Activated T-helper 1 cell treated with anti-CD3 and anti-CD28 coated beads, Interleukin-12 subunit alpha, Interleukin-12 subunit beta, Interleukin-2, Interleukin-4 antibody, amounts not matched to agents 30 ng/mL and 10 ng/mL and 1 ng/mL, durations not matched to agents 14 hours and 24 hours and 36 hours (primary cell): ENCODE measurements at regions not wholly inside any gene's neighbourhood (a gene's known extent, or its start where the extent isn't known, plus 50 kb on each side); places are given as distances from the start of the nearest gene placed in this dataset.

ENCODE experiments used
- DNase-seq: peaks from one replicate; pipeline ENCODE4 v3.0.0; 2021; ENCODE audit warnings: low spot score
- H3K27ac Mint-ChIP-seq: one replicate; pipeline ENCODE4 v1.8.0; 2021; ENCODE audit warnings: mild to moderate bottlenecking, mixed read lengths
- H3K27me3 Mint-ChIP-seq: one replicate; pipeline ENCODE4 v1.8.0; 2022; ENCODE audit warnings: mild to moderate bottlenecking, moderate library complexity, mixed read lengths; ENCODE audit not compliant: insufficient read depth
- H3K36me3 Mint-ChIP-seq: one replicate; pipeline ENCODE4 v1.8.0; 2021; ENCODE audit warnings: low read depth, mixed read lengths
- H3K4me1 Mint-ChIP-seq: one replicate; pipeline ENCODE4 v1.8.0; 2021; ENCODE audit warnings: low read depth, mixed read lengths
- H3K4me3 Mint-ChIP-seq: one replicate; pipeline ENCODE4 v1.8.0; 2021; ENCODE audit warnings: mild to moderate bottlenecking, moderate library complexity, mixed read lengths
- H3K9me3 Mint-ChIP-seq: one replicate; pipeline ENCODE4 v1.8.0; 2021; ENCODE audit warnings: mixed read lengths
- intact Hi-C: fragments of 100-400 bp; cut with micrococcal nuclease; formaldehyde crosslinking; loops from one replicate; pipeline ENCODE4 v1.15.1; 2024

DNA sequence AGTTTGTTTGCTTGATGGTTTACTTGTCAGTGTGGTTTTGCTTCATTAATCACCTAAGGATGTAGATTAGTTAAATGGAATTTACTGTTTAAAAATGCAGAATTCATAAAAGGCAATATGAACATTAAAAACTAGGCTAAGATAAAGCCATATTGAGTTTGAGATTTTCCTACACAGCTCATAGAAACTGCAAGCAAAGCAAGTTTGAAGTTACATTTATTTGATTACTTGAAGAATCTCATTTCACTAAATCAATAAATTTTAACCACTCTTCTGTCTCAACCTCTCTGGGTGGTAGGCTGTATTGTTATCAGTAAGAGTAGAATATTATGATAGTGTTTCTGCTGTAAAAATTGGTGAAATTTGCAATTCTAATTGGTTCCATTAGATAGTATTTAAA, 1180.7 kb upstream of the SLC10A2 start:
- no peak for DNase-seq
- H3K4me1 Mint-ChIP-seq: no peaks in the 10 kb centered on the region
- H3K9me3 Mint-ChIP-seq: no peaks in the 10 kb centered on the region
- H3K36me3 Mint-ChIP-seq: no peaks in the 10 kb centered on the region
- no peak overlapping the region for H3K27ac Mint-ChIP-seq
- no peaks in the 10 kb centered on the region for H3K27me3 Mint-ChIP-seq
- H3K4me3 Mint-ChIP-seq: no peak overlapping the region
- intact Hi-C loops: no loop called here

DNA sequence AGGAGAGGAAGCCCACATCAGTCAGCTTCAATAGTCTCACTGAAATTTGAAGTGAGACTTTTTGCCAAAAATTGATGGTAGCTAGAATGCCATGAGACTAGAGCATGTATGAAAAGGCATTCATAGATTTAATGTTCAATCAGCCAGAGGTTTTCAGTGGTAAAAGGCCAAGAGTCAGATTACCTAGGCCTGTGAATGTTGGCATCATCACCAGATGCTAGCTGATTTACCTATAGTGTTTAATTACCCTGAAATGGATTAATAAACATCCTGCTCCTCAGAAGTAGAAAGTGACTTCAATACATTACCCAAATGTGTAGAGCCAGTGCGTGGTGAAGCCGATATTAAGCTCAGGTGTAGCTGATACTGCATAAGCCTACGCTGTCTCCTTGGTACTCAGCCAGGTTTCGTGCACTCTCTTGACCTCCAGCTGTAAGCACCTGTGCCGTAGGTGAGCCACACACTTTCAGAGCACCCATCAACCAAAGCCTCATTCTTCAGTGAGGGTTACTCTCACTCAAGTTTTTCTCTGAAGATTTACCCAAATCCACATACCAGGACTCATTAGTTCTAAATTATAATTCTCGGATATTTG, 1140.3 kb upstream of the SLC10A2 start:
- Mint-ChIP-seq H3K4me3 (no peak overlapping the region), H3K36me3 (no peaks in the 10 kb centered on the region), H3K9me3 (peaks cover 21% of the 10 kb centered on the region), H3K27me3 (no peaks in the 10 kb centered on the region), H3K27ac (no peak overlapping the region), H3K4me1 (no peaks in the 10 kb centered on the region)
- DNase-seq: no peak
- intact Hi-C loops: no loop called here

DNA sequence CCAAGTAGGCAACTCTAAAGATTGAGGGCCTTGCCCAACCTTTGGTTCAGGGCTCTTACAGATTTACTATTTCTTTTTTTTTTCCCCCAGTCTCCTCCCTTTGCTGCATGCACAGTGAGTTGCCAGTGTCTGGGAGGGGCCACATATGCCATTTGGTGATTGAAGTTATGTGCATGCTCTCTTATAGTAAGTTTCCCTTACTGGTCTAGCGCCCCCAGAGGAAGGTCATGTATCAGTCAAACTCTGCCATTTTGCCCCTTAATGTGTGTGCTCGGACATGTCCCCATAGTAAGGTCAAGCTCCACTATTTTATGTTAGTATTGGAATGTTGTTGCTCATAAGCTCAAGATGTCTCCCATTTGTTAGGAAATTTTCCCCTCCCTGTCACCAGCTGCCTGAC, 1138.0 kb upstream of the SLC10A2 start:
- no peak overlapping the region for H3K4me3 Mint-ChIP-seq
- H3K4me1 Mint-ChIP-seq: no peaks in the 10 kb centered on the region
- H3K9me3 Mint-ChIP-seq: peaks cover 21% of the 10 kb centered on the region
- no peaks in the 10 kb centered on the region for H3K36me3 Mint-ChIP-seq
- no peaks in the 10 kb centered on the region for H3K27me3 Mint-ChIP-seq
- intact Hi-C loops: no loop called here
- no peak overlapping the region for H3K27ac Mint-ChIP-seq
- no peak for DNase-seq

- H3K4me1 Mint-ChIP-seq: no peaks in the 10 kb centered on the region
- intact Hi-C loops: no loop called here
Measured at GRCh38 chr13:104198801-104199200, 1132.6 kb upstream of the SLC10A2 start.

DNA sequence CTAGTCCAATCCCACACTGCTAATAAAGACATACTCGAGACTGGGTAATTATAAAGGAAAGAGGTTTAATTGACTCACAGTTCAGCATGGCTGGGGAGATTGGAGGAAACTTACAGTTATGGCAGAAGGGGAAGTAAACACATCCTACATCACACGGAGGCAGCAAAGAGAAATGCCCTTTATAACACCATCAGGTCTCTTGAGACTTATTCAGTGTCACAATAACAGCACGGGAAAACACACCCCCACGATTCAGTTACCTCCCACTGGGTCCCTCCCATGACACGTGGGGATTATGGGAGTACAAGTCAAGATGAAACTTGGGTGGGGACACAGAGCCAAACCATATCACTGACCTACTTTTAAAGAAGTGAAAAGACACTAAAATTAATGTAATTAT, 1130.4 kb upstream of the SLC10A2 start:
- H3K27ac Mint-ChIP-seq: no peak overlapping the region
- no peak for DNase-seq
- no peak overlapping the region for H3K4me3 Mint-ChIP-seq
- intact Hi-C loops: no loop called here
- no peaks in the 10 kb centered on the region for H3K4me1 Mint-ChIP-seq
- no peaks in the 10 kb centered on the region for H3K9me3 Mint-ChIP-seq
- H3K27me3 Mint-ChIP-seq: no peaks in the 10 kb centered on the region
- no peaks in the 10 kb centered on the region for H3K36me3 Mint-ChIP-seq

More at GRCh38 chr13:104198801-104199200, 1132.6 kb upstream of the SLC10A2 start:
- no peaks in the 10 kb centered on the region for H3K9me3 Mint-ChIP-seq
- no peak for DNase-seq
- H3K27me3 Mint-ChIP-seq: no peaks in the 10 kb centered on the region
- H3K27ac Mint-ChIP-seq: no peak overlapping the region
- no peak overlapping the region for H3K4me3 Mint-ChIP-seq
- no peaks in the 10 kb centered on the region for H3K36me3 Mint-ChIP-seq

- Mint-ChIP-seq H3K9me3 (no peaks in the 10 kb centered on the region), H3K4me1 (no peaks in the 10 kb centered on the region), H3K36me3 (no peaks in the 10 kb centered on the region), H3K27me3 (no peaks in the 10 kb centered on the region), H3K4me3 (no peak overlapping the region), H3K27ac (no peak overlapping the region)
- intact Hi-C loops: no loop called here
- DNase-seq: no peak
Measured at GRCh38 chr13:104181526-104182231, 1115.5 kb upstream of the SLC10A2 start.

DNA sequence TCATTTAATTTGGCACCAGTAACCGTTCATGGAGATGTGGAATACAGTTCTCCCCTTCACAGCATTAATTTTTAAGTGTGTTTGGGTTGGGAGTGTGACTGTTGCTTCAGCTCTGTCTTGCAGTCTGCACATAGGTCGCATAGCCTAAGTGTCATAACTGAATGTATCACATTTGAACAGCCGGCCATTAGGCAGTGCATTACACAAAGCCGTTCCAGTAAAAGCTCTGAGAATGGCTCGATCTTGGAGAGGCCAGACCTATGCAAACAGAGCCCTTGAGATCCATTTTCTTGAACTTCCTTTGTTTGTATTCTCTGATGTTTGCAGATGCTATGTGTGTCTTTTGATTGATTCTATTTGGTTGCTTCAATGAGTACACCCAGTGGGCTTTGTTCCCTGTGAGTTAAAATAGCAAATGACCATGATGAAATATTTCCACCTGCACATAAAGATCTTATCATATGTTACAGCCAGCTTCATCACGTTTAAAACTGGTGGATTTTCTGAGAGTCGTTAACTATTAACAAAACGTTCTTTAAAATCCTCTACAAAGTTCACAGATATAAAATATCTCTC, 1104.9 kb upstream of the SLC10A2 start:
- no peaks in the 10 kb centered on the region for H3K9me3 Mint-ChIP-seq
- H3K36me3 Mint-ChIP-seq: no peaks in the 10 kb centered on the region
- H3K4me1 Mint-ChIP-seq: no peaks in the 10 kb centered on the region
- no peaks in the 10 kb centered on the region for H3K27me3 Mint-ChIP-seq
- H3K27ac Mint-ChIP-seq: no peak overlapping the region
- intact Hi-C loops: no loop called here
- no peak overlapping the region for H3K4me3 Mint-ChIP-seq
- DNase-seq: no peak

DNA sequence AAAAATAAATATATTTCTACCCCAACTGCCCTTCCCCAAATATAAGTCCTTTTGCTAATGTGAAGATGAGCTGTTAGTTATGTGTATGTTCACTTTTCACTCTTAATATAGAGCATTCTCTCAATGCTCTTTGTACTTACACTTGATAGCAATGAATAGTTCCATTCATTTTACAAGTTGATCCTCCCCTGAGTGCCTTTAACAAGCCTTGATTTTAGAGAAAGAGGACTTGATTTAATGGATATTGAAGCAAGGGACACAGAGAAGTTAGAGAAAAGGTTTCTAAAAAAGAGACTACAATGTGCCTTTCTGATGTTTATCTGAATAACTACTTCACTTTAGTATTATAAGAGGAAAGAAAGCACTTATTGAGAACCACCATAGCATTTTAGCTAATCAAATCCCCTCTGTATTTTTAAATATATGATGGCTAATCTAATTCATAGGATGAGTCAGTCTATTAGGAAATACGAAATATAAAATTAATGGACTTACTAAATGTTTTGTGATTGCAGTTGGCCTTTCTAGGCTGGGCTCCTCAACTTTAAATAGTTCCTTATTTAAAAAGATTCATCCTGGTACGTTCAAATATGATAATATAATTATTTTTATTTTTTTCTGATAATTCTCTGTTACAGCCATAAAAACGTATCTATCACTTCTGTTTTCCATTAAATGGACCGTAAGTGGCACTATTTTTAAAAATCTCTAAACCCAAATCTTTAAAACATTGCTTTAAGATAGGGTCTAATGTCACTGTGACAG, 1097.8 kb upstream of the SLC10A2 start:
- intact Hi-C loops: no loop called here
- no peak for DNase-seq
- Mint-ChIP-seq H3K27ac (no peak overlapping the region), H3K4me1 (no peaks in the 10 kb centered on the region), H3K27me3 (no peaks in the 10 kb centered on the region), H3K36me3 (no peaks in the 10 kb centered on the region), H3K4me3 (no peak overlapping the region), H3K9me3 (no peaks in the 10 kb centered on the region)

DNA sequence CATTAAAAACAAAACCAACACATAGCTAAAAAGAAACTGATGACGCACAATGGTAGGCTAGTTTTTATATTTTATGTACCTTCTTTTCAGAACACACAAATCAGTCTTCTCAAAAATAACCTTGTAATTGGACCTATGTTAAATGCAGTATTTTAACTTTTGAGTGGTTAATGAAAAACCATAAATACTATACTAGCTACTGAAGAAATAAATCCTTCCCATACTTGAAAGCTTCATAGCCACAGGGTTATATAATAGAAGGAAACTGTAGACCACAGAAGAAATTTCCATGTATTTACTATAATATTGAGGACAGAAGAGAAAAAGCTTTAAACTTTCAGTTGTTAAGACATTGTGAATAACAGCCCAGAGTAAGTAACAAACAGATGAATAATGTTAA, 1094.3 kb upstream of the SLC10A2 start:
- intact Hi-C loops: no loop called here
- H3K9me3 Mint-ChIP-seq: no peaks in the 10 kb centered on the region
- H3K36me3 Mint-ChIP-seq: no peaks in the 10 kb centered on the region
- no peak overlapping the region for H3K4me3 Mint-ChIP-seq
- no peak overlapping the region for H3K27ac Mint-ChIP-seq
- no peak for DNase-seq
- H3K4me1 Mint-ChIP-seq: no peaks in the 10 kb centered on the region
- H3K27me3 Mint-ChIP-seq: no peaks in the 10 kb centered on the region

- Mint-ChIP-seq H3K9me3 (no peaks in the 10 kb centered on the region), H3K36me3 (no peaks in the 10 kb centered on the region), H3K4me1 (no peaks in the 10 kb centered on the region), H3K4me3 (no peak overlapping the region), H3K27me3 (no peaks in the 10 kb centered on the region), H3K27ac (no peak overlapping the region)
- intact Hi-C loops: no loop called here
- DNase-seq: no peak
Measured at GRCh38 chr13:104143760-104144416, 1077.7 kb upstream of the SLC10A2 start.

GRCh38 chr13:104140552-104140951, 1074.3 kb upstream of the SLC10A2 start:
- Mint-ChIP-seq H3K9me3 (no peaks in the 10 kb centered on the region), H3K36me3 (no peaks in the 10 kb centered on the region), H3K27ac (no peak overlapping the region), H3K27me3 (no peaks in the 10 kb centered on the region), H3K4me1 (no peaks in the 10 kb centered on the region), H3K4me3 (no peak overlapping the region)
- intact Hi-C loops: no loop called here
- no peak for DNase-seq

DNA sequence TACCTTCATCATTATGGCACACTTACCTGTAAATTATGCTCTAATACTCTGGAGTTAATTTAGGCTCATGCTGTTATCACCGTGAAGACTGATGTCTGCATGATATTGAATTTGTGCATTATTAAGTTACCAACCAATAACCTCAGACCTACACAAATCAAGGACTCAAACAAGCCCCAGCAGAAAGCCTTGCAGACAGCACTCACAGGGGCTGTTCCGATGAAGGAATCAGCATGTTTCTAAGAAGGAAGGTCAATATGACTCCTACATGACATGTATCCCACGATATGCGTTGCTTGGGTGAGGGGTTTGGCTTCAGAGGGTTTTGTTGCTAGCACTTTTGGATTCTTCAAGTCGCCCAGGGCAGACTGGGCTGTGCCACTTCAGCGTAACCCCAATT, 1071.2 kb upstream of the SLC10A2 start:
- intact Hi-C loops: no loop called here
- no peaks in the 10 kb centered on the region for H3K36me3 Mint-ChIP-seq
- H3K27ac Mint-ChIP-seq: no peak overlapping the region
- peaks cover 5% of the 10 kb centered on the region for H3K9me3 Mint-ChIP-seq
- DNase-seq: no peak
- no peaks in the 10 kb centered on the region for H3K27me3 Mint-ChIP-seq
- no peaks in the 10 kb centered on the region for H3K4me1 Mint-ChIP-seq
- H3K4me3 Mint-ChIP-seq: no peak overlapping the region

GRCh38 chr13:104132849-104133248, 1066.6 kb upstream of the SLC10A2 start:
- H3K4me1 Mint-ChIP-seq: no peaks in the 10 kb centered on the region

More at GRCh38 chr13:104132849-104133248, 1066.6 kb upstream of the SLC10A2 start:
- Mint-ChIP-seq H3K27me3 (no peaks in the 10 kb centered on the region), H3K27ac (no peak overlapping the region), H3K36me3 (no peaks in the 10 kb centered on the region), H3K4me3 (no peak overlapping the region), H3K9me3 (peaks cover 5% of the 10 kb centered on the region)
- intact Hi-C loops: no loop called here
- DNase-seq: no peak
